B cell (primary cell): ENCODE measurements at regions not wholly inside any gene's neighbourhood (a gene's known extent, or its start where the extent isn't known, plus 50 kb on each side); places are given as distances from the start of the nearest gene placed in this dataset.

ENCODE experiments used
- ATAC-seq: fragments of 200-7000 bp; cut with Tn5 transposase; one replicate; pipeline ENCODE4 v1.10.0; 2021; ENCODE audit warnings: low read depth, mild to moderate bottlenecking, moderate number of reproducible peaks, moderate library complexity
- CTCF ChIA-PET: fragments of 350-600 bp; sonication (Branson Sonifier 250); formaldehyde crosslinking; loops from one replicate; lab custom pipeline; 2021; ENCODE audit warnings: antibody characterized with exemption, inconsistent platforms; lab: Charles Lee
- POLR2A ChIA-PET: fragments of 350-600 bp; sonication (Branson Sonifier 250); formaldehyde crosslinking; loops from one replicate; lab custom pipeline; 2021; ENCODE audit warnings: antibody characterized with exemption; lab: Charles Lee
- DNase-seq: peaks from one replicate; pipeline ENCODE4 v3.0.0; 2013
- H2AFZ ChIP-seq: 2 replicates; pipeline ENCODE4 v1.6.1; 2012; ENCODE audit warnings: mild to moderate bottlenecking, low read depth, low read length; ENCODE audit not compliant: insufficient read depth, poor library complexity, severe bottlenecking
- H3K27ac ChIP-seq, 2 donors: 1 replicate in 1 of 2; 2 replicates in 1 of 2; pipeline ENCODE4 v1.5.1; 2012 to 2013; ENCODE audit warnings: low read length in 2 of 2, mild to moderate bottlenecking in 2 of 2, moderate library complexity in 1 of 2
- H3K27me3 ChIP-seq, 4 experiments: fragments of 200-600 bp in 1 of 4; sonication (generic) in 1 of 4; replicated peaks in 1 of 4; 1 replicate in 2 of 4; 2 replicates in 2 of 4; pipeline versions ENCODE4 v1.6.1 to v1.7.0; 2013 to 2016; ENCODE audit warnings: low read length in 3 of 4, mild to moderate bottlenecking in 2 of 4, mixed read lengths in 1 of 4, moderate library complexity in 1 of 4; ENCODE audit not compliant: insufficient read depth in 4 of 4, control insufficient read depth in 3 of 4; ENCODE audit errors: control extremely low read depth in 1 of 4
- H3K36me3 ChIP-seq, 2 experiments: replicated peaks in 1 of 2; 1 replicate in 1 of 2; 2 replicates in 1 of 2; pipeline versions ENCODE4 v1.6.1 to v1.7.1; 2013; ENCODE audit warnings: low read length in 1 of 2; ENCODE audit not compliant: insufficient read depth in 2 of 2, control insufficient read depth in 1 of 2; ENCODE audit errors: control extremely low read depth in 1 of 2, extremely low read depth in 1 of 2
- H3K4me1 ChIP-seq, 2 donors: fragments of 200-600 bp in 1 of 2; sonication (generic) in 1 of 2; 1 replicate in 1 of 2; 2 replicates in 1 of 2; pipeline versions ENCODE4 v1.5.1 to v1.6.1; 2013 to 2017; ENCODE audit warnings: low read length in 2 of 2; ENCODE audit not compliant: control insufficient read depth in 2 of 2, insufficient read depth in 2 of 2
- H3K4me2 ChIP-seq: replicated peaks from 2 replicates; pipeline ENCODE3; 2012; ENCODE audit warnings: mild to moderate bottlenecking, low read depth, low read length; ENCODE audit not compliant: poor library complexity, severe bottlenecking
- H3K4me3 ChIP-seq, 5 experiments: fragments of 200-600 bp in 1 of 5; sonication (generic) in 1 of 5; 1 replicate in 3 of 5; 2 replicates in 2 of 5; pipeline versions ENCODE4 v1.5.1 to v1.7.0; 2011 to 2016; ENCODE audit warnings: low read length in 4 of 5, mild to moderate bottlenecking in 4 of 5, low read depth in 2 of 5, control low read depth in 1 of 5, moderate library complexity in 1 of 5; ENCODE audit not compliant: insufficient read depth in 1 of 5; ENCODE audit errors: control extremely low read depth in 1 of 5, extremely low read depth in 1 of 5
- H3K79me2 ChIP-seq: fragments of 200-600 bp; sonication (generic); one replicate; pipeline ENCODE4 v1.6.0; 2016; ENCODE audit warnings: low read length; ENCODE audit not compliant: control insufficient read depth, insufficient read depth
- H3K9ac ChIP-seq: fragments of 200-600 bp; sonication (generic); 2 replicates; pipeline ENCODE4 v1.6.1; 2017; ENCODE audit warnings: mild to moderate bottlenecking, low read length, moderate library complexity
- H3K9me3 ChIP-seq, 3 donors: one replicate each; pipeline versions ENCODE4 v1.6.1 to v1.7.1; 2013; ENCODE audit warnings: low read length in 2 of 3; ENCODE audit not compliant: control insufficient read depth in 2 of 3, insufficient read depth in 1 of 3; ENCODE audit errors: control extremely low read depth in 1 of 3
- H4K20me1 ChIP-seq: 2 replicates; pipeline ENCODE4 v1.6.0; 2012; ENCODE audit warnings: mild to moderate bottlenecking, low read length; ENCODE audit not compliant: insufficient read depth, control insufficient read depth, poor library complexity, severe bottlenecking
- H3K27ac Mint-ChIP-seq: one replicate; pipeline ENCODE4 v1.8.0; 2021; ENCODE audit warnings: mixed read lengths
- H3K27me3 Mint-ChIP-seq: one replicate; pipeline ENCODE4 v1.8.0; 2021; ENCODE audit warnings: mixed read lengths
- H3K4me1 Mint-ChIP-seq: one replicate; pipeline ENCODE4 v1.8.0; 2021; ENCODE audit warnings: mixed read lengths
- H3K4me3 Mint-ChIP-seq: one replicate; pipeline ENCODE4 v1.8.0; 2021; ENCODE audit warnings: mixed read lengths
- H3K9me3 Mint-ChIP-seq: one replicate; pipeline ENCODE4 v1.8.0; 2022; ENCODE audit warnings: mixed read lengths; ENCODE audit not compliant: insufficient read depth
- EZH2 ChIP-seq: IDR thresholded peaks from 2 replicates; pipeline ENCODE4 v1.6.1; 2012; ENCODE audit warnings: borderline replicate concordance, low read depth, mild to moderate bottlenecking, moderate library complexity, low read length; ENCODE audit not compliant: insufficient read depth, poor library complexity, severe bottlenecking
- WGBS: methylation state at CpG from one replicate; pipeline ENCODE4 v1.1.5; 2013; ENCODE audit warnings: missing lambda C conversion rate; ENCODE audit not compliant: insufficient coverage; 5-methylcytosine and 5-hydroxymethylcytosine counted together
- intact Hi-C: fragments of 100-400 bp; cut with micrococcal nuclease; formaldehyde crosslinking; loops from one replicate; pipeline ENCODE4 v1.10.0; 2022
- TF ChIP-seq, protein P1 (sequence below): fragments of 200-600 bp; IDR thresholded peaks from one replicate; pipeline ENCODE4 v1.8.0; 2022; ENCODE audit warnings: antibody characterized with exemption, mild to moderate bottlenecking

DNA sequence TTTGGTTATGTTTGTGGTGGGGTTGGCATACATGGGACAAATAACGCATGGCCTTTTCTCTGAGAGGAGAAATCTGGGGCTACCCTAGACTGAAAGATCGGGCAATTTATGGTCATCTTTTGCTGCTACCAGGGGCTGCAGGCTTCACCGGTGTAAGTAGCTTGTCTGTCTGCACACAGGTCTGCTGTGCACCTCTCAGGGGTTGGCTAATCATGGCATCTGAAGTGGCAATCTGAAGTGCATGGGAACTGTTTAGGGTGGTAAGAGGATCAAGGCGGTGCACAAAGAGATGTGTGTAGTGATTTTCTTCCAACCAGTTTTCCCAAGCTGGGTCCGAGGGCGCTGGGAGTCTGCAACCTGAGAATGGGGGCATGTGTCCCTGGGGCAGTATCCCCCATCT lies 141.3 kb downstream of the EMP1 start:
- Histone ChIP-seq H3K4me3 (no peak overlapping the region), H2AFZ (no peak overlapping the region), H3K36me3 (no peaks in the 10 kb centered on the region), H3K4me1 (no peaks in the 10 kb centered on the region), H3K4me2 (no peak overlapping the region), H4K20me1 (no peaks in the 10 kb centered on the region), H3K9ac (no peak overlapping the region), H3K27me3 (peaks cover 0 to 3% (median 0%) of the 10 kb centered on the region in 4 experiments), H3K9me3 (no peaks in the 10 kb centered on the region), H3K79me2 (no peaks in the 10 kb centered on the region), H3K27ac (no peak overlapping the region)
- ChIA-PET POLR2A (no interaction called here), CTCF (no interaction called here)
- Mint-ChIP-seq H3K9me3 (no peaks in the 10 kb centered on the region), H3K27ac (no peak overlapping the region), H3K4me3 (no peak overlapping the region), H3K4me1 (no peaks in the 10 kb centered on the region), H3K27me3 (peaks cover 26% of the 10 kb centered on the region)
- no peak for DNase-seq
- no peak for ATAC-seq
- TF ChIP-seq, protein P1, sequence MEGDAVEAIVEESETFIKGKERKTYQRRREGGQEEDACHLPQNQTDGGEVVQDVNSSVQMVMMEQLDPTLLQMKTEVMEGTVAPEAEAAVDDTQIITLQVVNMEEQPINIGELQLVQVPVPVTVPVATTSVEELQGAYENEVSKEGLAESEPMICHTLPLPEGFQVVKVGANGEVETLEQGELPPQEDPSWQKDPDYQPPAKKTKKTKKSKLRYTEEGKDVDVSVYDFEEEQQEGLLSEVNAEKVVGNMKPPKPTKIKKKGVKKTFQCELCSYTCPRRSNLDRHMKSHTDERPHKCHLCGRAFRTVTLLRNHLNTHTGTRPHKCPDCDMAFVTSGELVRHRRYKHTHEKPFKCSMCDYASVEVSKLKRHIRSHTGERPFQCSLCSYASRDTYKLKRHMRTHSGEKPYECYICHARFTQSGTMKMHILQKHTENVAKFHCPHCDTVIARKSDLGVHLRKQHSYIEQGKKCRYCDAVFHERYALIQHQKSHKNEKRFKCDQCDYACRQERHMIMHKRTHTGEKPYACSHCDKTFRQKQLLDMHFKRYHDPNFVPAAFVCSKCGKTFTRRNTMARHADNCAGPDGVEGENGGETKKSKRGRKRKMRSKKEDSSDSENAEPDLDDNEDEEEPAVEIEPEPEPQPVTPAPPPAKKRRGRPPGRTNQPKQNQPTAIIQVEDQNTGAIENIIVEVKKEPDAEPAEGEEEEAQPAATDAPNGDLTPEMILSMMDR = no peak
- no peak for TF ChIP-seq EZH2
- intact Hi-C loops = no loop called here
- 81% methylated on average over 6 of the region's 6 CpGs for WGBS

DNA sequence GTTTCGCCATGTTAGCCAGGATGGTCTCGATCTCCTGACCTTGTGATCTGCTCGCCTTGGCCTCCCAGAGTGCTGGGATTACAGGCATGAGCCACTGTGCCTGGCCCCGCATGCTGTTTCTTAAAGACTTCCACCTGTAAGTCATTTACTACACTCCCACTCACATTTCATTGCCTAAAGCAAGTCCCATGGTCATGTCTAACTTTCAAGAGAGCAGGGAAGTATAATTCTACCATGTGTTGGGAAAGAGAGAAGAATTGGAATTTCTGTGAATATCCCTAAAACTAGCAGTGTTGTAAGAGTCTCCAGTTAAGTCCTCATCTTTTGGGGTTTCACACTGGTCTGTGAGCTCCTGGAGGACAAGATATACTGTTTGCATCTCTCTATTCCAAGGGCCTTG lies 139.7 kb downstream of the EMP1 start:
- H3K4me3 Mint-ChIP-seq = no peak overlapping the region
- H4K20me1 ChIP-seq = no peaks in the 10 kb centered on the region
- no peaks in the 10 kb centered on the region for H3K9me3 Mint-ChIP-seq
- peaks cover 0 to 3% (median 0%) of the 10 kb centered on the region in 4 experiments for H3K27me3 ChIP-seq
- no peak for ATAC-seq
- no peaks in the 10 kb centered on the region for H3K79me2 ChIP-seq
- no peaks in the 10 kb centered on the region for H3K4me1 ChIP-seq
- H3K36me3 ChIP-seq = no peaks in the 10 kb centered on the region
- intact Hi-C loops = no loop called here
- H3K9me3 ChIP-seq = no peaks in the 10 kb centered on the region
- no peak for DNase-seq
- CTCF ChIA-PET = no interaction called here
- H3K4me3 ChIP-seq = no peak overlapping the region
- no peaks in the 10 kb centered on the region for H3K4me1 Mint-ChIP-seq
- H2AFZ ChIP-seq = no peak overlapping the region
- H3K9ac ChIP-seq = no peak overlapping the region
- POLR2A ChIA-PET = no interaction called here
- no peak for TF ChIP-seq EZH2
- TF ChIP-seq, protein P1 = no peak
- no peak overlapping the region for H3K27ac ChIP-seq
- H3K4me2 ChIP-seq = no peak overlapping the region
- H3K27ac Mint-ChIP-seq = no peak overlapping the region
- H3K27me3 Mint-ChIP-seq = peaks cover 23% of the 10 kb centered on the region
- 92% methylated on average over 3 of the region's 4 CpGs for WGBS
